SK-N-SH (cell line): ENCODE measurements at regions not wholly inside any gene's neighbourhood (a gene's known extent, or its start where the extent isn't known, plus 50 kb on each side); places are given as distances from the start of the nearest gene placed in this dataset.

ENCODE experiments used
- GATA2 ChIP-seq: sonication (generic); formaldehyde crosslinking; IDR thresholded peaks from 2 replicates; pipeline ENCODE4 v1.5.0; 2020; ENCODE audit warnings: mild to moderate bottlenecking, missing genetic modification reagents
- TAF1 ChIP-seq: IDR thresholded peaks from 2 replicates; pipeline ENCODE4 v1.6.1; 2012; ENCODE audit warnings: low read depth, mild to moderate bottlenecking, low read length, moderate library complexity, borderline replicate concordance
- TF ChIP-seq, protein P1 (sequence below): fragments of 200-600 bp; sonication (generic); IDR thresholded peaks from 2 replicates; pipeline ENCODE4 v1.6.1; 2017; ENCODE audit warnings: antibody characterized with exemption, mild to moderate bottlenecking, moderate library complexity
- TF ChIP-seq, protein P2 (sequence below): IDR thresholded peaks from 2 replicates; pipeline ENCODE4 v1.4.0; 2012; ENCODE audit warnings: low read depth

GRCh38 chr19:28135825-28136224, 1077.1 kb downstream of the UQCRFS1 start:
- TF ChIP-seq, protein P1, sequence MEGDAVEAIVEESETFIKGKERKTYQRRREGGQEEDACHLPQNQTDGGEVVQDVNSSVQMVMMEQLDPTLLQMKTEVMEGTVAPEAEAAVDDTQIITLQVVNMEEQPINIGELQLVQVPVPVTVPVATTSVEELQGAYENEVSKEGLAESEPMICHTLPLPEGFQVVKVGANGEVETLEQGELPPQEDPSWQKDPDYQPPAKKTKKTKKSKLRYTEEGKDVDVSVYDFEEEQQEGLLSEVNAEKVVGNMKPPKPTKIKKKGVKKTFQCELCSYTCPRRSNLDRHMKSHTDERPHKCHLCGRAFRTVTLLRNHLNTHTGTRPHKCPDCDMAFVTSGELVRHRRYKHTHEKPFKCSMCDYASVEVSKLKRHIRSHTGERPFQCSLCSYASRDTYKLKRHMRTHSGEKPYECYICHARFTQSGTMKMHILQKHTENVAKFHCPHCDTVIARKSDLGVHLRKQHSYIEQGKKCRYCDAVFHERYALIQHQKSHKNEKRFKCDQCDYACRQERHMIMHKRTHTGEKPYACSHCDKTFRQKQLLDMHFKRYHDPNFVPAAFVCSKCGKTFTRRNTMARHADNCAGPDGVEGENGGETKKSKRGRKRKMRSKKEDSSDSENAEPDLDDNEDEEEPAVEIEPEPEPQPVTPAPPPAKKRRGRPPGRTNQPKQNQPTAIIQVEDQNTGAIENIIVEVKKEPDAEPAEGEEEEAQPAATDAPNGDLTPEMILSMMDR, result no peak
- TF ChIP-seq, protein P2, sequence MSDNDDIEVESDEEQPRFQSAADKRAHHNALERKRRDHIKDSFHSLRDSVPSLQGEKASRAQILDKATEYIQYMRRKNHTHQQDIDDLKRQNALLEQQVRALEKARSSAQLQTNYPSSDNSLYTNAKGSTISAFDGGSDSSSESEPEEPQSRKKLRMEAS, result no peak
- TF ChIP-seq GATA2 (CRISPR knock-in tag) (no peak), TAF1 (no peak)
